Breast epithelium (tissue), 4 donors: ENCODE measurements at regions not wholly inside any gene's neighbourhood (a gene's known extent, or its start where the extent isn't known, plus 50 kb on each side); places are given as distances from the start of the nearest gene placed in this dataset.

Experiments used
- DNase-seq, 2 donors: peaks; one replicate each; pipeline ENCODE4 v3.0.0-alpha.2; 2019; ENCODE audit warnings: low spot score in 2 of 2
- H3K27ac ChIP-seq, 2 donors: fragments of 200-600 bp; sonication (generic) in 1 of 2; one replicate each; pipeline ENCODE4 v1.5.1; 2016 to 2019; ENCODE audit warnings: mild to moderate bottlenecking in 1 of 2
- H3K27me3 ChIP-seq, 2 donors: fragments of 200-600 bp; sonication (generic) in 1 of 2; one replicate each; pipeline versions ENCODE4 v1.5.1 to v1.6.0; 2017 to 2019; ENCODE audit warnings: control low read depth in 1 of 2, mild to moderate bottlenecking in 1 of 2
- H3K36me3 ChIP-seq: fragments of 200-600 bp; one replicate; pipeline ENCODE4 v1.5.1; 2019
- H3K4me1 ChIP-seq, 2 donors: fragments of 200-600 bp; sonication (generic); one replicate each; pipeline ENCODE4 v1.5.1; 2016 to 2019; ENCODE audit warnings: control low read depth in 1 of 2
- H3K4me3 ChIP-seq, 3 donors: fragments of 200-600 bp; sonication (generic); 1 replicate in 2 of 3; 2 replicates in 1 of 3; pipeline ENCODE4 v1.5.1; 2016 to 2019; ENCODE audit warnings: mild to moderate bottlenecking in 3 of 3, moderate library complexity in 2 of 3
- H3K9me3 ChIP-seq, 2 donors: fragments of 200-600 bp; sonication (generic) in 1 of 2; one replicate each; pipeline ENCODE4 v1.5.1; 2016 to 2019; ENCODE audit warnings: control low read depth in 1 of 2
- POLR2A ChIP-seq: fragments of 450-650 bp; IDR thresholded peaks from one replicate; pipeline ENCODE4 v1.6.1; 2016; ENCODE audit warnings: antibody characterized with exemption, mild to moderate bottlenecking, moderate library complexity
- POLR2AphosphoS5 ChIP-seq, 3 donors: sonication (generic); formaldehyde crosslinking; IDR thresholded peaks; one replicate each; pipeline ENCODE4 v1.6.1; 2017; ENCODE audit warnings: antibody characterized with exemption in 3 of 3
- intact Hi-C: fragments of 100-400 bp; cut with DNase I; formaldehyde crosslinking; loops from one replicate; pipeline ENCODE4 v1.15.1; 2023; ENCODE audit warnings: low total_unique reads
- TF ChIP-seq, protein P1 (sequence below), 3 donors: fragments of 450-650 bp; IDR thresholded peaks; one replicate each; pipeline ENCODE4 v1.5.1; 2016 to 2017; ENCODE audit warnings: antibody characterized with exemption in 3 of 3, mild to moderate bottlenecking in 3 of 3, moderate library complexity in 3 of 3

GRCh38 chr20:29296256-29297230, 1960.9 kb upstream of the DEFB115 start:
- Histone ChIP-seq H3K36me3 (no peaks in the 10 kb centered on the region), H3K27ac (no peak overlapping the region), H3K4me1 (no peaks in the 10 kb centered on the region), H3K4me3 (no peak overlapping the region), H3K27me3 (no peaks in the 10 kb centered on the region), H3K9me3 (peaks cover 50 to 56% of the 10 kb centered on the region in 2 donors)
- no peak for DNase-seq
- intact Hi-C loops: no loop called here
- TF ChIP-seq, protein P1, sequence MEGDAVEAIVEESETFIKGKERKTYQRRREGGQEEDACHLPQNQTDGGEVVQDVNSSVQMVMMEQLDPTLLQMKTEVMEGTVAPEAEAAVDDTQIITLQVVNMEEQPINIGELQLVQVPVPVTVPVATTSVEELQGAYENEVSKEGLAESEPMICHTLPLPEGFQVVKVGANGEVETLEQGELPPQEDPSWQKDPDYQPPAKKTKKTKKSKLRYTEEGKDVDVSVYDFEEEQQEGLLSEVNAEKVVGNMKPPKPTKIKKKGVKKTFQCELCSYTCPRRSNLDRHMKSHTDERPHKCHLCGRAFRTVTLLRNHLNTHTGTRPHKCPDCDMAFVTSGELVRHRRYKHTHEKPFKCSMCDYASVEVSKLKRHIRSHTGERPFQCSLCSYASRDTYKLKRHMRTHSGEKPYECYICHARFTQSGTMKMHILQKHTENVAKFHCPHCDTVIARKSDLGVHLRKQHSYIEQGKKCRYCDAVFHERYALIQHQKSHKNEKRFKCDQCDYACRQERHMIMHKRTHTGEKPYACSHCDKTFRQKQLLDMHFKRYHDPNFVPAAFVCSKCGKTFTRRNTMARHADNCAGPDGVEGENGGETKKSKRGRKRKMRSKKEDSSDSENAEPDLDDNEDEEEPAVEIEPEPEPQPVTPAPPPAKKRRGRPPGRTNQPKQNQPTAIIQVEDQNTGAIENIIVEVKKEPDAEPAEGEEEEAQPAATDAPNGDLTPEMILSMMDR (IDR thresholded peaks at IDR 0.05): no peak
- TF ChIP-seq POLR2AphosphoS5 (IDR thresholded peaks at IDR 0.05): no peak
- TF ChIP-seq POLR2A: no peak

GRCh38 chr20:29297411-29298270, 1959.8 kb upstream of the DEFB115 start:
- intact Hi-C loops: no loop called here
- TF ChIP-seq, protein P1 (IDR thresholded peaks at IDR 0.05): no peak
- no peaks in the 10 kb centered on the region for H3K4me1 ChIP-seq
- peaks cover 54 to 65% of the 10 kb centered on the region in 2 donors for H3K9me3 ChIP-seq
- H3K27ac ChIP-seq: no peak overlapping the region
- H3K27me3 ChIP-seq: no peaks in the 10 kb centered on the region
- no peak overlapping the region for H3K4me3 ChIP-seq
- no peak for DNase-seq
- H3K36me3 ChIP-seq: no peaks in the 10 kb centered on the region

- TF ChIP-seq POLR2A (no peak), POLR2AphosphoS5 (IDR thresholded peaks at IDR 0.05) (no peak)
- TF ChIP-seq, protein P1 (IDR thresholded peaks at IDR 0.05): no peak
These were observed 1959.2 kb upstream of the DEFB115 start for GRCh38 chr20:29298271-29298590.

DNA sequence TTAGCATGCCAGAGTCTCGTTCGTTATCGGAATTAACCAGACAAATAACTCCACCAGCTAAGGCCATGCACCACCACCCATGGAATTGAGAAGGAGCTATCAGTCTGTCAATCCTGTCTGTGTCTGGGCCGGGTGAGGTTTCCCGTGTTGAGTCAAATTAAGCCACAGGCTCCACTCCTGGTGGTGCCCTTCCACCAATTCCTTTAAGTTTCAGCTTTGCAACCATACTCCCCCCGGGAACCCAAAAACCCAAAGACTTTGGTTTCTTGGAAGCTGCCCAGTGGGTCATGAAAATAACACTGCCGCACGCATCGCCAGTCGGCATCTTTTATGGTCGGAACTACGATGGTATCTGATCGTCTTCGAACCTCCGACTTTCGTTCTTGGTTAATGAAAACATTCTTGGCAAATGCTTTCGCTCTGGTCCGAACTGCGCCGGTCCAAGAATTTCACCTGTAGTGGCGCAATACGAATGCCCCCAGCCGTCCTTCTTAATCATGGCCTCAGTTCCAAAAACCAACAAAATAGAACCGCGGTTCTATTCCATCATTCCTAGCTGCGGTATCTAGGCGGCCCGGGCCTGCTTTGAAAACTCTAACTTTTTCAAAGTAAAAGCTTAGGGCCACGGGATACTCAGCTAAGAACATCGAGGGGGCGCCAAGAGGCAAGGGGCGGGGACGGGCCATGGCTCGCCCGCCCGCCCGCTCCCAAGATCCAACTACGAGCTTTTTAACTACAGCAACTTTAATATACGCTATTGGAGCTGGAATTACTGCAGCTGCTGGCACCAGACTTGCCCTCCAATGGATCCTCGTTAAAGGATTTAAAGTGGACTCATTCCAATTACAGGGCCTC, 1958.5 kb upstream of the DEFB115 start:
- no peaks in the 10 kb centered on the region for H3K36me3 ChIP-seq
- intact Hi-C loops: no loop called here
- H3K27me3 ChIP-seq: no peaks in the 10 kb centered on the region
- H3K9me3 ChIP-seq: peaks cover 58 to 76% of the 10 kb centered on the region in 2 donors
- no peaks in the 10 kb centered on the region for H3K4me1 ChIP-seq
- TF ChIP-seq POLR2A: no peak
- TF ChIP-seq POLR2AphosphoS5 (IDR thresholded peaks at IDR 0.05): no peak
- TF ChIP-seq, protein P1 (IDR thresholded peaks at IDR 0.05): no peak
- DNase-seq: no peak
- no peak overlapping the region for H3K4me3 ChIP-seq
- no peak overlapping the region for H3K27ac ChIP-seq

More at GRCh38 chr20:29298271-29298590, 1959.2 kb upstream of the DEFB115 start:
- DNase-seq: no peak
- H3K4me1 ChIP-seq: no peaks in the 10 kb centered on the region
- no peaks in the 10 kb centered on the region for H3K27me3 ChIP-seq
- no peak overlapping the region for H3K4me3 ChIP-seq
- H3K27ac ChIP-seq: no peak overlapping the region
- peaks cover 55 to 70% of the 10 kb centered on the region in 2 donors for H3K9me3 ChIP-seq
- no peaks in the 10 kb centered on the region for H3K36me3 ChIP-seq
- intact Hi-C loops: no loop called here
